VCaP (cell line): ENCODE measurements at regions not wholly inside any gene's neighbourhood (a gene's known extent, or its start where the extent isn't known, plus 50 kb on each side); places are given as distances from the start of the nearest gene placed in this dataset.

Experiments used
- H3K27ac ChIP-seq: fragments of 450-650 bp; 2 replicates; pipeline ENCODE4 v1.5.1; 2017
- TF ChIP-seq, protein P1 (sequence below): fragments of 450-650 bp; conservative IDR thresholded peaks from 2 replicates; pipeline ENCODE4 v1.5.1; 2017; ENCODE audit warnings: mild to moderate bottlenecking, moderate library complexity

DNA sequence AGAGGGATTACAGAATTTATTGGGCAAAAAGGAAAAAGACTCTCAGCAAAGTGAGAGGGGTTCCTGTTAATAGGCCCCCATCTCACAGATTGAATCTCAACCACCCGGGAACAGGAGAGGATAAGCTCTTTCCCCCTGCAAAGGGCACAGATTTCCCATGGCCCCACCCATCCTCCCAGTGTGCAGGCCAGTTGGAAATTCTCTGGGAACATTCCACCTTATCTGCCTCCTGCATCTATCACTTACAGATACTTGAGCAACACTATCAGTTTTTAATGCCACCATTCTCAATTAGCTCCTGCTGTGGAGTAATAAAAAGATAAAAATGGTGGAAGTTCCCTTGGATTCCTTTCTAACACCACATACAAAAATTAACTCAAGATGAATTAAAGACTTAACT, 350.0 kb upstream of the BCHE start:
- TF ChIP-seq, protein P1, sequence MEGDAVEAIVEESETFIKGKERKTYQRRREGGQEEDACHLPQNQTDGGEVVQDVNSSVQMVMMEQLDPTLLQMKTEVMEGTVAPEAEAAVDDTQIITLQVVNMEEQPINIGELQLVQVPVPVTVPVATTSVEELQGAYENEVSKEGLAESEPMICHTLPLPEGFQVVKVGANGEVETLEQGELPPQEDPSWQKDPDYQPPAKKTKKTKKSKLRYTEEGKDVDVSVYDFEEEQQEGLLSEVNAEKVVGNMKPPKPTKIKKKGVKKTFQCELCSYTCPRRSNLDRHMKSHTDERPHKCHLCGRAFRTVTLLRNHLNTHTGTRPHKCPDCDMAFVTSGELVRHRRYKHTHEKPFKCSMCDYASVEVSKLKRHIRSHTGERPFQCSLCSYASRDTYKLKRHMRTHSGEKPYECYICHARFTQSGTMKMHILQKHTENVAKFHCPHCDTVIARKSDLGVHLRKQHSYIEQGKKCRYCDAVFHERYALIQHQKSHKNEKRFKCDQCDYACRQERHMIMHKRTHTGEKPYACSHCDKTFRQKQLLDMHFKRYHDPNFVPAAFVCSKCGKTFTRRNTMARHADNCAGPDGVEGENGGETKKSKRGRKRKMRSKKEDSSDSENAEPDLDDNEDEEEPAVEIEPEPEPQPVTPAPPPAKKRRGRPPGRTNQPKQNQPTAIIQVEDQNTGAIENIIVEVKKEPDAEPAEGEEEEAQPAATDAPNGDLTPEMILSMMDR, result no peak
- no peak overlapping the region for H3K27ac ChIP-seq

- no peak overlapping the region for H3K27ac ChIP-seq
- TF ChIP-seq, protein P1, result no peak
These were observed 348.8 kb upstream of the BCHE start for GRCh38 chr3:166186003-166186402.

DNA sequence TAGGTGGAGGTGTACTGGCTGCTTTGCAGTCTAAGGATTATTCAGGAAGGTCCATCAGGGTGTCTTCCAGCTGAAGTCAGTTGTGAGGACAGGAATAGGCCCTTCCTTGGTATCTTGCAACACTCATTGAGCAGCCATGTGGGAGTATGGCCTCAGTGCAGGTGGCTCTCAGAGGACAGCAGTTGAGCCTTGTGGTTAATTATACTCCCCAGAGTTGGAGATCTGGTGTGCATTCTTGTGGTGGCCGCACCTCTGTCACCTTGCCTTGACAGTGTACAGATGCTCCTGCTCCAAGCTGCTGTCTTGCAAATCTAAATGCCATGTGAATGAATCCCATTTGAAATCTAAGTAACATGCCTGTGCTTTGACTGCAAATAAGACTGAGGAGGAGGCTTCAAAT, 339.9 kb upstream of the BCHE start:
- TF ChIP-seq, protein P1, result no peak
- no peak overlapping the region for H3K27ac ChIP-seq

- H3K27ac ChIP-seq, result no peak overlapping the region
- TF ChIP-seq, protein P1, result no peak
These were observed 334.5 kb upstream of the BCHE start for GRCh38 chr3:166171695-166172094.

- no peak overlapping the region for H3K27ac ChIP-seq
- TF ChIP-seq, protein P1, result no peak
These were observed 332.5 kb upstream of the BCHE start for GRCh38 chr3:166169681-166170080.

- TF ChIP-seq, protein P1, result no peak
- H3K27ac ChIP-seq, result no peak overlapping the region
These were observed 290.7 kb upstream of the BCHE start for GRCh38 chr3:166127969-166128368.

DNA sequence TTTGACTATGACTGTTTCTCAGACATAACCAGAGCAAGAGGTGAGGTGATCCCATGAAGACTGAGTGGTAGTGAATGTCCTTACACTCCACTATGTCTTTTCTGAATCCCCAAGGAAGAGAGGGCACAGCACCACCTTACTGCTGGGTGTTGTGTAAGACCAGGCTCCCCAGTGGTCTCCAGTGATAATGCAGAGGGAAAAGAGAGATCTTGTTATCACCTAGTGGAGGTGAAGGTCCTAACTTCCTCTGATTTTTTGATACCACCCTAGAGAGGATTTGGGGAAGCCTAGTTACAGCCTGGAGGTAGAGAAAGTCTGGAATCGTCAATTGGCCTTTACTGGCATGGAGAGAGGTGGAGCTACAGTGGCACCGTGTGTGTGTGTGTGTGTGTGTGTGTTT, 288.0 kb upstream of the BCHE start:
- TF ChIP-seq, protein P1, result no peak
- no peak overlapping the region for H3K27ac ChIP-seq

GRCh38 chr3:166123576-166123975, 286.4 kb upstream of the BCHE start:
- no peak overlapping the region for H3K27ac ChIP-seq

More at GRCh38 chr3:166123576-166123975, 286.4 kb upstream of the BCHE start:
- TF ChIP-seq, protein P1, result no peak
